GM12878 (cell line): ENCODE measurements at regions not wholly inside any gene's neighbourhood (a gene's known extent, or its start where the extent isn't known, plus 50 kb on each side); places are given as distances from the start of the nearest gene placed in this dataset.
A peak's percentile ranks its signal among the peaks of the same experiment; 100 is the strongest.

Experiments used
- ATAC-seq: fragments of 200-7000 bp; cut with Tn5 transposase; 3 replicates; pipeline ENCODE4 v1.9.1; 2020; ENCODE audit warnings: mild to moderate bottlenecking, moderate library complexity
- BruUV-seq: library from RNA; stranded (reverse); fragments of 400-500 nt; replicated peaks from 2 replicates; lab custom pipeline; 2021; lab: Mats Ljungman, UMichigan
- CTCF ChIA-PET: fragments of 300-600 bp; sonication (Branson Sonifier 250); formaldehyde crosslinking; extraction: SDS; loops from one replicate; lab custom pipeline; 2021; ENCODE audit warnings: inconsistent platforms; lab: Yijun Ruan, JAX
- POLR2A ChIA-PET: fragments of 350-600 bp; formaldehyde crosslinking; extraction: SDS; loops from one replicate; lab custom pipeline; 2021; ENCODE audit warnings: inconsistent platforms; lab: Charles Lee
- RAD21 ChIA-PET: fragments of 300-600 bp; sonication (Branson Sonifier 250); formaldehyde crosslinking; loops from one replicate; lab custom pipeline; 2023; ENCODE audit warnings: antibody characterized with exemption; ENCODE audit not compliant: unreplicated experiment; lab: Charles Lee
- SMC1A ChIA-PET: fragments of 300-600 bp; sonication (Branson Sonifier 250); formaldehyde crosslinking; loops from one replicate; lab custom pipeline; 2023; ENCODE audit not compliant: unreplicated experiment, uncharacterized antibody; lab: Charles Lee
- DNase-seq: peaks from one replicate; pipeline ENCODE4 v3.0.0-alpha.2; 2011; ENCODE audit warnings: low read depth, low spot score
- FAIRE-seq: peaks from 3 replicates; lab custom pipeline; 2011; peaks lifted over from hg19 to GRCh38; lab: Jason Lieb, UNC
- H2AFZ ChIP-seq: 2 replicates; pipeline ENCODE4 v1.6.0; 2011; ENCODE audit warnings: low read depth, low read length, control low read depth; ENCODE audit not compliant: control insufficient read depth
- H3K27ac ChIP-seq: 2 replicates; pipeline ENCODE4 v1.5.1; 2011; ENCODE audit warnings: control low read depth; ENCODE audit not compliant: control insufficient read depth, insufficient read depth
- H3K27me3 ChIP-seq, 2 experiments: replicated peaks in 1 of 2; 2 replicates each; pipeline versions ENCODE4 v1.6.0 to v1.6.1; 2011; ENCODE audit warnings: low read length in 1 of 2; ENCODE audit not compliant: control insufficient read depth in 2 of 2, insufficient read depth in 2 of 2
- H3K36me3 ChIP-seq, 2 experiments: 2 replicates each; pipeline ENCODE4 v1.5.1; 2011; ENCODE audit warnings: low read length in 1 of 2; ENCODE audit not compliant: control insufficient read depth in 2 of 2, insufficient read depth in 2 of 2
- H3K4me1 ChIP-seq: 2 replicates; pipeline ENCODE4 v1.6.1; 2011; ENCODE audit warnings: mild to moderate bottlenecking, low read length, moderate library complexity, mixed read lengths; ENCODE audit not compliant: control insufficient read depth, insufficient read depth
- H3K4me2 ChIP-seq: 2 replicates; pipeline ENCODE4 v1.6.0; 2011; ENCODE audit warnings: control low read depth; ENCODE audit not compliant: control insufficient read depth, insufficient read depth
- H3K4me3 ChIP-seq: fragments of 200-600 bp; sonication (generic); 2 replicates; pipeline ENCODE4 v1.5.1; 2016
- H3K79me2 ChIP-seq: 2 replicates; pipeline ENCODE4 v1.6.0; 2011; ENCODE audit warnings: low read length; ENCODE audit not compliant: control insufficient read depth, insufficient read depth
- H3K9ac ChIP-seq: 2 replicates; pipeline ENCODE4 v1.8.0; 2011; ENCODE audit warnings: low read length, control low read depth, mixed read lengths; ENCODE audit not compliant: control insufficient read depth, insufficient read depth
- H3K9me3 ChIP-seq: replicated peaks from 3 replicates; pipeline ENCODE4 v1.5.1; 2011; ENCODE audit warnings: mild to moderate bottlenecking, low read length; ENCODE audit not compliant: control insufficient read depth, insufficient read depth
- H4K20me1 ChIP-seq: 2 replicates; pipeline ENCODE4 v1.6.0; 2011; ENCODE audit not compliant: control insufficient read depth, insufficient read depth
- DPF2 ChIP-seq: fragments of 450-650 bp; IDR thresholded peaks from 2 replicates; pipeline ENCODE4 v1.6.1; 2017; ENCODE audit warnings: mild to moderate bottlenecking
- NBN ChIP-seq: fragments of 450-650 bp; IDR thresholded peaks from 2 replicates; pipeline ENCODE4 v1.6.1; 2016
- RAD21 ChIP-seq: IDR thresholded peaks from 2 replicates; pipeline ENCODE4 v1.6.1; 2011; ENCODE audit warnings: mild to moderate bottlenecking, low read depth, low read length, moderate library complexity; ENCODE audit not compliant: insufficient read depth
- SPI1 ChIP-seq: IDR thresholded peaks from 2 replicates; pipeline ENCODE4 v1.6.1; 2011; ENCODE audit warnings: low read depth, mild to moderate bottlenecking, low read length, moderate library complexity, borderline replicate concordance; ENCODE audit not compliant: insufficient read depth
- ZNF592 ChIP-seq: fragments of 450-650 bp; IDR thresholded peaks from 2 replicates; pipeline ENCODE4 v1.6.1; 2017; ENCODE audit warnings: mild to moderate bottlenecking, moderate library complexity
- WGBS: methylation state at CpG from one replicate; pipeline ENCODE4 v1.1.6; 2016; ENCODE audit warnings: low lambda C conversion rate; ENCODE audit not compliant: insufficient replicate concordance, insufficient coverage; ENCODE audit errors: missing lambda C conversion rate; 5-methylcytosine and 5-hydroxymethylcytosine counted together
- in situ Hi-C: fragments of 300-500 bp; cut with MboI; formaldehyde crosslinking; loops from 9 replicates; pipeline ENCODE4 v1.14.3; 2018; ENCODE audit warnings: mixed read lengths
- intact Hi-C: fragments of 100-400 bp; cut with micrococcal nuclease; formaldehyde crosslinking; loops from one replicate; pipeline ENCODE4 v1.14.2; 2022; ENCODE audit not compliant: unreplicated experiment
- TF ChIP-seq, protein P1 (sequence below): IDR thresholded peaks from 2 replicates; pipeline ENCODE4 v1.6.1; 2012; ENCODE audit warnings: low read depth, low read length, improper control_type of control experiment

DNA sequence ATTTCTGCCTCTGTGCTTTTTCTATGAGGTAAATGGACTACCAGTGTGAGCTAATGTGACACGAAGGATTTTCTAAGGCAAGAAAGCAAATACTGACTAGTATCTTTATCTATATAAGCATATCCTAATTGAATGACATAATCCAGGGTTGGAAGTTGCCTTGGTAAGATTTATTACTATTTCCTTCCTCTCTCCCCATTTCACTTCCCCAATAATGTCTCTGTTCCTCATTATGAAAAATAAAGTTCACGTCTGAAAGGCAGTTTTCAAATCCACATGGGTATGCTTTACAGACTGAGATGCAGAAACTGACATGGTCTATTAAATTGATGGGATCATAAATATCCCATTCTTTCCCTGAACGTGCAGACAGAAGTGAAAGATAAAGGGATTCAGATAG lies 86.0 kb downstream of the DTWD1 start:
- FAIRE-seq (no peak), ATAC-seq (no peak), DNase-seq (no peak)
- no peaks in the 10 kb centered on the region for H3K4me1 ChIP-seq
- H2AFZ ChIP-seq: no peak overlapping the region
- RAD21 ChIA-PET: no interaction called here
- H3K4me2 ChIP-seq: no peak overlapping the region
- BruUV-seq: no TSS peak
- H4K20me1 ChIP-seq: no peaks in the 10 kb centered on the region
- H3K79me2 ChIP-seq: no peaks in the 10 kb centered on the region
- H3K36me3 ChIP-seq: no peaks in the 10 kb centered on the region
- no peak overlapping the region for H3K9ac ChIP-seq
- CTCF ChIA-PET: interaction anchor here (1.6 kb wide), 1 partner anchor 10 kb away, joined by 4 read pairs; no protein-coding TSS in a partner anchor
- SMC1A ChIA-PET: no interaction called here
- intact Hi-C loops: no loop called here
- in situ Hi-C loops: no loop called here
- POLR2A ChIA-PET: no interaction called here
- 1% methylated on average over 3 of the region's 3 CpGs for WGBS
- no peak for TF ChIP-seq DPF2
- TF ChIP-seq ZNF592: no peak
- TF ChIP-seq, protein P1, sequence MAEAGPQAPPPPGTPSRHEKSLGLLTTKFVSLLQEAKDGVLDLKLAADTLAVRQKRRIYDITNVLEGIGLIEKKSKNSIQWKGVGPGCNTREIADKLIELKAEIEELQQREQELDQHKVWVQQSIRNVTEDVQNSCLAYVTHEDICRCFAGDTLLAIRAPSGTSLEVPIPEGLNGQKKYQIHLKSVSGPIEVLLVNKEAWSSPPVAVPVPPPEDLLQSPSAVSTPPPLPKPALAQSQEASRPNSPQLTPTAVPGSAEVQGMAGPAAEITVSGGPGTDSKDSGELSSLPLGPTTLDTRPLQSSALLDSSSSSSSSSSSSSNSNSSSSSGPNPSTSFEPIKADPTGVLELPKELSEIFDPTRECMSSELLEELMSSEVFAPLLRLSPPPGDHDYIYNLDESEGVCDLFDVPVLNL: no peak
- no peak for TF ChIP-seq RAD21
- TF ChIP-seq SPI1: peak; percentile 59; the same call in 1 of the 2 replicates
- TF ChIP-seq NBN: no peak
- H3K27me3 ChIP-seq: no peaks in the 10 kb centered on the region
- H3K9me3 ChIP-seq: no peaks in the 10 kb centered on the region; the same call in 2 of the 3 replicates
- no peak overlapping the region for H3K27ac ChIP-seq
- no peak overlapping the region for H3K4me3 ChIP-seq
